ENCODE measurements at regions not wholly inside any gene's neighbourhood (a gene's known extent, or its start where the extent isn't known, plus 50 kb on each side); places are given as distances from the start of the nearest gene placed in this dataset.

GRCh38 chr20:57877995-57878394, 168.2 kb upstream of the PMEPA1 start:
- H3K4me3 ChIP-seq, result no peak overlapping the region
- ATAC-seq (no peak), DNase-seq (no peak)
- intact Hi-C loops (cut with DNase I), result no loop called here
- H3K9me3 ChIP-seq, result no peaks in the 10 kb centered on the region
- peaks cover 0 to 27% (median 0%) of the 10 kb centered on the region in 9 donors for H3K4me1 ChIP-seq
- H3K27ac ChIP-seq, result no peak overlapping the region
- H3K36me3 ChIP-seq, result no peaks in the 10 kb centered on the region
- no peak for TF ChIP-seq CTCF (IDR thresholded peaks at IDR 0.05)
- peaks cover 0 to 5% (median 0%) of the 10 kb centered on the region in 7 donors for H3K27me3 ChIP-seq
- 81 to 86% methylated on average over 4 of the region's 4 CpGs for WGBS, 2 donors

- ATAC-seq, result no peak
- no peak overlapping the region for H3K27ac ChIP-seq
- H3K9me3 ChIP-seq, result no peaks in the 10 kb centered on the region
- TF ChIP-seq CTCF (IDR thresholded peaks at IDR 0.05), result no peak
- H3K4me1 ChIP-seq, result peaks cover 0 to 27% (median 0%) of the 10 kb centered on the region in 9 donors
- WGBS, 2 donors, result 45 to 54% methylated on average over 16 of the region's 16 CpGs
- no peak overlapping the region for H3K4me3 ChIP-seq
- H3K27me3 ChIP-seq, result peaks cover 0 to 5% (median 0%) of the 10 kb centered on the region in 7 donors
- no peak for DNase-seq
- H3K36me3 ChIP-seq, result no peaks in the 10 kb centered on the region
- intact Hi-C loops (cut with DNase I), result no loop called here
These were observed 167.5 kb upstream of the PMEPA1 start for GRCh38 chr20:57877131-57877824.

GRCh38 chr20:57876163-57876562, 166.3 kb upstream of the PMEPA1 start:
- no peaks in the 10 kb centered on the region for H3K9me3 ChIP-seq
- H3K27me3 ChIP-seq, result peaks cover 0 to 5% (median 0%) of the 10 kb centered on the region in 7 donors
- no peak overlapping the region for H3K27ac ChIP-seq
- H3K4me1 ChIP-seq, result peaks cover 0 to 27% (median 0%) of the 10 kb centered on the region in 9 donors
- H3K36me3 ChIP-seq, result no peaks in the 10 kb centered on the region
- no peak for TF ChIP-seq CTCF (IDR thresholded peaks at IDR 0.05)
- WGBS, 2 donors, result 91% methylated on average over 4 of the region's 4 CpGs
- intact Hi-C loops (cut with DNase I), result loop anchor here in 1 of 10 donors (1.0 kb wide), 1 partner anchor 44 kb away; no protein-coding TSS in a partner anchor
- no peak overlapping the region for H3K4me3 ChIP-seq
- ATAC-seq, result no peak
- DNase-seq, result no peak

GRCh38 chr20:57874141-57874540, 164.3 kb upstream of the PMEPA1 start:
- DNase-seq (no peak), ATAC-seq (no peak)
- no peaks in the 10 kb centered on the region for H3K36me3 ChIP-seq
- WGBS, 2 donors, result 95 to 96% methylated on average over 7 of the region's 7 CpGs
- no peak overlapping the region for H3K4me3 ChIP-seq
- peaks cover 0 to 20% (median 0%) of the 10 kb centered on the region in 7 donors for H3K27me3 ChIP-seq
- no peak overlapping the region for H3K27ac ChIP-seq
- H3K9me3 ChIP-seq, result no peaks in the 10 kb centered on the region
- intact Hi-C loops (cut with DNase I), result no loop called here
- H3K4me1 ChIP-seq, result peaks cover 0 to 11% (median 0%) of the 10 kb centered on the region in 9 donors
- no peak for TF ChIP-seq CTCF (IDR thresholded peaks at IDR 0.05)

All from heart right ventricle (tissue), 16 donors.